ENCODE measurements at regions not wholly inside any gene's neighbourhood (a gene's known extent, or its start where the extent isn't known, plus 50 kb on each side); places are given as distances from the start of the nearest gene placed in this dataset.

- H3K27ac ChIP-seq (ENCODE audit: low read depth in 2 of 2, low read length in 1 of 2): no peak overlapping the region
- no peaks in the 10 kb centered on the region for H3K27me3 ChIP-seq (ENCODE audit: control insufficient read depth in 1 of 2, insufficient read depth in 2 of 2, low read length in 2 of 2)
- no peak overlapping the region for H3K4me3 ChIP-seq (ENCODE audit: low read depth in 1 of 2, low read length in 2 of 2)
- no peaks in the 10 kb centered on the region for H3K9me3 ChIP-seq (ENCODE audit: control insufficient read depth in 2 of 2, insufficient read depth in 1 of 2, low read depth in 1 of 2, low read length in 1 of 2)
- no peaks in the 10 kb centered on the region for H3K36me3 ChIP-seq (ENCODE audit: control insufficient read depth in 2 of 2, insufficient read depth in 2 of 2, low read length in 1 of 2)
- 28 to 38% methylated on average over 4 of the region's 4 CpGs for WGBS, 2 donors
- H3K4me1 ChIP-seq (ENCODE audit: control insufficient read depth in 2 of 2, insufficient read depth in 2 of 2, low read length in 1 of 2): no peaks in the 10 kb centered on the region
Measured at GRCh38 chr18:40576507-40577115, 1378.4 kb upstream of the PIK3C3 start.

GRCh38 chr18:40570615-40571014 lies 1384.4 kb upstream of the PIK3C3 start:
- H3K4me1 ChIP-seq (ENCODE audit: control insufficient read depth in 2 of 2, insufficient read depth in 2 of 2, low read length in 1 of 2): no peaks in the 10 kb centered on the region
- no peaks in the 10 kb centered on the region for H3K9me3 ChIP-seq (ENCODE audit: control insufficient read depth in 2 of 2, insufficient read depth in 1 of 2, low read depth in 1 of 2, low read length in 1 of 2)
- H3K4me3 ChIP-seq (ENCODE audit: low read depth in 1 of 2, low read length in 2 of 2): no peak overlapping the region
- no peak overlapping the region for H3K27ac ChIP-seq (ENCODE audit: low read depth in 2 of 2, low read length in 1 of 2)
- 57 to 81% methylated on average over 1 of the region's 1 CpG for WGBS, 2 donors
- H3K36me3 ChIP-seq (ENCODE audit: control insufficient read depth in 2 of 2, insufficient read depth in 2 of 2, low read length in 1 of 2): no peaks in the 10 kb centered on the region
- H3K27me3 ChIP-seq (ENCODE audit: control insufficient read depth in 1 of 2, insufficient read depth in 2 of 2, low read length in 2 of 2): no peaks in the 10 kb centered on the region

GRCh38 chr18:40569605-40570004 lies 1385.4 kb upstream of the PIK3C3 start:
- 78 to 85% methylated on average over 4 of the region's 4 CpGs for WGBS, 2 donors
- Histone ChIP-seq H3K27ac (ENCODE audit: low read depth in 2 of 2, low read length in 1 of 2) (no peak overlapping the region), H3K4me1 (ENCODE audit: control insufficient read depth in 2 of 2, insufficient read depth in 2 of 2, low read length in 1 of 2) (no peaks in the 10 kb centered on the region)

GRCh38 chr18:40566510-40566844 lies 1388.6 kb upstream of the PIK3C3 start:
- WGBS, 2 donors: 33 to 60% methylated on average over 1 of the region's 1 CpG
- Histone ChIP-seq H3K27ac (ENCODE audit: low read depth in 2 of 2, low read length in 1 of 2) (no peak overlapping the region), H3K9me3 (ENCODE audit: control insufficient read depth in 2 of 2, insufficient read depth in 1 of 2, low read depth in 1 of 2, low read length in 1 of 2) (no peaks in the 10 kb centered on the region), H3K4me3 (ENCODE audit: low read depth in 1 of 2, low read length in 2 of 2) (no peak overlapping the region), H3K36me3 (ENCODE audit: control insufficient read depth in 2 of 2, insufficient read depth in 2 of 2, low read length in 1 of 2) (no peaks in the 10 kb centered on the region), H3K27me3 (ENCODE audit: control insufficient read depth in 1 of 2, insufficient read depth in 2 of 2, low read length in 2 of 2) (no peaks in the 10 kb centered on the region), H3K4me1 (ENCODE audit: control insufficient read depth in 2 of 2, insufficient read depth in 2 of 2, low read length in 1 of 2) (no peaks in the 10 kb centered on the region)

More at GRCh38 chr18:40569605-40570004, 1385.4 kb upstream of the PIK3C3 start:
- H3K9me3 ChIP-seq (ENCODE audit: control insufficient read depth in 2 of 2, insufficient read depth in 1 of 2, low read depth in 1 of 2, low read length in 1 of 2): no peaks in the 10 kb centered on the region
- no peaks in the 10 kb centered on the region for H3K27me3 ChIP-seq (ENCODE audit: control insufficient read depth in 1 of 2, insufficient read depth in 2 of 2, low read length in 2 of 2)
- H3K36me3 ChIP-seq (ENCODE audit: control insufficient read depth in 2 of 2, insufficient read depth in 2 of 2, low read length in 1 of 2): no peaks in the 10 kb centered on the region
- no peak overlapping the region for H3K4me3 ChIP-seq (ENCODE audit: low read depth in 1 of 2, low read length in 2 of 2)

- Histone ChIP-seq H3K9me3 (ENCODE audit: control insufficient read depth in 2 of 2, insufficient read depth in 1 of 2, low read depth in 1 of 2, low read length in 1 of 2) (no peaks in the 10 kb centered on the region), H3K4me1 (ENCODE audit: control insufficient read depth in 2 of 2, insufficient read depth in 2 of 2, low read length in 1 of 2) (no peaks in the 10 kb centered on the region), H3K27me3 (ENCODE audit: control insufficient read depth in 1 of 2, insufficient read depth in 2 of 2, low read length in 2 of 2) (no peaks in the 10 kb centered on the region), H3K36me3 (ENCODE audit: control insufficient read depth in 2 of 2, insufficient read depth in 2 of 2, low read length in 1 of 2) (no peaks in the 10 kb centered on the region), H3K27ac (ENCODE audit: low read depth in 2 of 2, low read length in 1 of 2) (no peak overlapping the region), H3K4me3 (ENCODE audit: low read depth in 1 of 2, low read length in 2 of 2) (no peak overlapping the region)
- WGBS, 2 donors: 11 to 34% methylated on average over 2 of the region's 2 CpGs
Measured at GRCh38 chr18:40565805-40566509, 1389.1 kb upstream of the PIK3C3 start.

GRCh38 chr18:40559556-40559955 lies 1395.5 kb upstream of the PIK3C3 start:
- Histone ChIP-seq H3K9me3 (ENCODE audit: control insufficient read depth in 2 of 2, insufficient read depth in 1 of 2, low read depth in 1 of 2, low read length in 1 of 2) (no peaks in the 10 kb centered on the region), H3K4me3 (ENCODE audit: low read depth in 1 of 2, low read length in 2 of 2) (no peak overlapping the region), H3K4me1 (ENCODE audit: control insufficient read depth in 2 of 2, insufficient read depth in 2 of 2, low read length in 1 of 2) (no peaks in the 10 kb centered on the region), H3K27ac (ENCODE audit: low read depth in 2 of 2, low read length in 1 of 2) (no peak overlapping the region), H3K27me3 (ENCODE audit: control insufficient read depth in 1 of 2, insufficient read depth in 2 of 2, low read length in 2 of 2) (no peaks in the 10 kb centered on the region), H3K36me3 (ENCODE audit: control insufficient read depth in 2 of 2, insufficient read depth in 2 of 2, low read length in 1 of 2) (no peaks in the 10 kb centered on the region)
- WGBS, 2 donors: 55 to 80% methylated on average over 3 of the region's 3 CpGs

- H3K27ac ChIP-seq (ENCODE audit: low read depth in 2 of 2, low read length in 1 of 2): no peak overlapping the region
Measured at GRCh38 chr18:40558706-40559392, 1396.2 kb upstream of the PIK3C3 start.

GRCh38 chr18:40555914-40556313 lies 1399.1 kb upstream of the PIK3C3 start:
- WGBS, 2 donors: 76 to 81% methylated on average over 4 of the region's 4 CpGs
- Histone ChIP-seq H3K4me3 (ENCODE audit: low read depth in 1 of 2, low read length in 2 of 2) (no peak overlapping the region), H3K4me1 (ENCODE audit: control insufficient read depth in 2 of 2, insufficient read depth in 2 of 2, low read length in 1 of 2) (no peaks in the 10 kb centered on the region), H3K9me3 (ENCODE audit: control insufficient read depth in 2 of 2, insufficient read depth in 1 of 2, low read depth in 1 of 2, low read length in 1 of 2) (no peaks in the 10 kb centered on the region), H3K27me3 (ENCODE audit: control insufficient read depth in 1 of 2, insufficient read depth in 2 of 2, low read length in 2 of 2) (no peaks in the 10 kb centered on the region), H3K27ac (ENCODE audit: low read depth in 2 of 2, low read length in 1 of 2) (no peak overlapping the region), H3K36me3 (ENCODE audit: control insufficient read depth in 2 of 2, insufficient read depth in 2 of 2, low read length in 1 of 2) (no peaks in the 10 kb centered on the region)

More at GRCh38 chr18:40558706-40559392, 1396.2 kb upstream of the PIK3C3 start:
- no peaks in the 10 kb centered on the region for H3K9me3 ChIP-seq (ENCODE audit: control insufficient read depth in 2 of 2, insufficient read depth in 1 of 2, low read depth in 1 of 2, low read length in 1 of 2)
- H3K4me1 ChIP-seq (ENCODE audit: control insufficient read depth in 2 of 2, insufficient read depth in 2 of 2, low read length in 1 of 2): no peaks in the 10 kb centered on the region
- whole genome bisulfite sequencing, 2 donors: 86 to 91% methylated on average over 5 of the region's 5 CpGs
- no peaks in the 10 kb centered on the region for H3K27me3 ChIP-seq (ENCODE audit: control insufficient read depth in 1 of 2, insufficient read depth in 2 of 2, low read length in 2 of 2)
- no peak overlapping the region for H3K4me3 ChIP-seq (ENCODE audit: low read depth in 1 of 2, low read length in 2 of 2)
- H3K36me3 ChIP-seq (ENCODE audit: control insufficient read depth in 2 of 2, insufficient read depth in 2 of 2, low read length in 1 of 2): no peaks in the 10 kb centered on the region

GRCh38 chr18:40553029-40553428 lies 1402.0 kb upstream of the PIK3C3 start:
- no peak overlapping the region for H3K27ac ChIP-seq (ENCODE audit: low read depth in 2 of 2, low read length in 1 of 2)
- no peaks in the 10 kb centered on the region for H3K9me3 ChIP-seq (ENCODE audit: control insufficient read depth in 2 of 2, insufficient read depth in 1 of 2, low read depth in 1 of 2, low read length in 1 of 2)
- H3K27me3 ChIP-seq (ENCODE audit: control insufficient read depth in 1 of 2, insufficient read depth in 2 of 2, low read length in 2 of 2): no peaks in the 10 kb centered on the region
- H3K4me3 ChIP-seq (ENCODE audit: low read depth in 1 of 2, low read length in 2 of 2): no peak overlapping the region
- H3K4me1 ChIP-seq (ENCODE audit: control insufficient read depth in 2 of 2, insufficient read depth in 2 of 2, low read length in 1 of 2): no peaks in the 10 kb centered on the region
- H3K36me3 ChIP-seq (ENCODE audit: control insufficient read depth in 2 of 2, insufficient read depth in 2 of 2, low read length in 1 of 2): no peaks in the 10 kb centered on the region

Measured in esophagus (tissue), 2 donors.